GM23248 (cell line): ENCODE measurements at regions not wholly inside any gene's neighbourhood (a gene's known extent, or its start where the extent isn't known, plus 50 kb on each side); places are given as distances from the start of the nearest gene placed in this dataset.

ENCODE experiments used
- EZH2 ChIP-seq: fragments of 200-600 bp; sonication (generic); IDR thresholded peaks from 2 replicates; pipeline ENCODE4 v1.6.1; 2018; ENCODE audit warnings: antibody characterized with exemption, mild to moderate bottlenecking; ENCODE audit not compliant: insufficient read depth, poor library complexity, severe bottlenecking
- EZH2phosphoT487 ChIP-seq: fragments of 200-600 bp; sonication (generic); IDR thresholded peaks from 2 replicates; pipeline ENCODE4 v1.6.1; 2018; ENCODE audit warnings: antibody characterized with exemption, moderate library complexity, mild to moderate bottlenecking, low read depth; ENCODE audit not compliant: insufficient read depth

- TF ChIP-seq EZH2 (no peak), EZH2phosphoT487 (no peak)
Measured at GRCh38 chr9:3704890-3705289, 179.1 kb upstream of the RFX3 start.
